K562 (cell line): ENCODE measurements at regions not wholly inside any gene's neighbourhood (a gene's known extent, or its start where the extent isn't known, plus 50 kb on each side); places are given as distances from the start of the nearest gene placed in this dataset.
A peak's percentile ranks its signal among the peaks of the same experiment; 100 is the strongest.

ENCODE experiments used
- ARID1B ChIP-seq: fragments of 450-650 bp; IDR thresholded peaks from 2 replicates; pipeline ENCODE4 v1.6.1; 2016; ENCODE audit warnings: antibody characterized with exemption, mild to moderate bottlenecking, inconsistent platforms
- JUND ChIP-seq, 2 experiments: IDR thresholded peaks; 2 replicates in 1 of 2; 3 replicates in 1 of 2; pipeline ENCODE4 v1.6.1; 2011; ENCODE audit warnings: borderline replicate concordance in 2 of 2, low read depth in 2 of 2, low read length in 2 of 2, improper control_type of control experiment in 1 of 2, missing biosample characterization in 1 of 2, missing genetic modification characterization in 1 of 2, missing genetic modification reagents in 1 of 2
- ZBTB7A ChIP-seq: IDR thresholded peaks from 2 replicates; pipeline ENCODE4 v1.6.1; 2011; ENCODE audit warnings: low read depth, mild to moderate bottlenecking, low read length, moderate library complexity, borderline replicate concordance; ENCODE audit not compliant: control insufficient read depth
- TF ChIP-seq, protein P1 (sequence below): fragments of 200-600 bp; sonication (generic); IDR thresholded peaks from one replicate; pipeline ENCODE4 v1.6.1; 2012; ENCODE audit warnings: mild to moderate bottlenecking, low read depth, low read length, inconsistent platforms
- TF ChIP-seq, protein P2 (sequence below): fragments of 200-800 bp; sonication (Bioruptor generic); IDR thresholded peaks from 2 replicates; pipeline ENCODE4 v1.6.1; 2016; ENCODE audit warnings: missing genetic modification characterization, missing compliant biosample characterization
- TF ChIP-seq, protein P3 (sequence below): fragments of 450-650 bp; conservative IDR thresholded peaks from 2 replicates; pipeline ENCODE4 v1.6.1; 2016; ENCODE audit warnings: missing genetic modification characterization, low read depth, mild to moderate bottlenecking, control low read depth, missing compliant biosample characterization

DNA sequence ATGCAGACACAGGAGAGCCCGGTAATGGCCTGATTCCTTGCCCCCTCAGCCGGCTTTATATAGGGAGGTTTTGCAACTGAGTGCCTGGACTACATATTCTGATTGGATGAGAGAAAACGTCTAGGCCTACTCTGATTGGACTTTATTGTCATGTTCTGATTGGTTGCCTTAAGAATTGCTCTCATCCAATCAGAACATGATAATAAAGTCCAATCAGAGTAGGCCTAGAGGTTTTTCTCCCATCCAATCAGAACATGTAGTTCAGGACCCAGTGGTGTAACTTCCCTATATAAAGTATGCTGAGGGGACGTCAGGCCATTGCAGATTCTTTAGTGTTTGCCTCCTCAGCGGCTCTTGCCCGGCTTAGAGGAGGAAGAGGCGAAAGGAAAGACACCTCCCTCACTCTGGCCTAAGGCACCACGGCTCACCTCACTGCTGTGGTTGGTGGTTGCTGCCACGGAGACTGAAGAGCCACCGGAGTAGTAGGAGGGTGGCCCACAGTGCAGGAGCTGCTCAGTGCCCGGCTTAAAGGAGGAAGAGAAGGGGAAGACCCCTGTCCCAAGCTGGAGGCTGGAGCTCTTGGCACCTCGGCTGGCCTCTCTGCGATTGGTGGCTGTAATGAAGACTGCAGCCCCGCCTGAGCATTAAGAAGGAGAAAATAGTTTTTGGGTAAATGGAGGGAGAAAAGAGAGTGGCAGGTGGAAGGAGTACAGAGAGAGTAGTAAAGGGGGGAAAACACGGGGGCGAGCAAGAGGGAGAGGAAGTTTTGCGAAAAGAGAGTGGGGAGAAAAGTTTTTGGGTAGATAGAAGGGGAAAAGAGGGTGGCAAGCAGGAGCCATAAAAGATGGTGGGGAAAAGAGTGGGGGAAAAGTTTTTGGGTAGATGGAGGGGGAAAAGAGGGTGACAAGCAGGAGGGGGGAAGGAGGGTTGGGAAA lies 116.7 kb upstream of the SERPIND1 start (continued):
- TF ChIP-seq, protein P1, sequence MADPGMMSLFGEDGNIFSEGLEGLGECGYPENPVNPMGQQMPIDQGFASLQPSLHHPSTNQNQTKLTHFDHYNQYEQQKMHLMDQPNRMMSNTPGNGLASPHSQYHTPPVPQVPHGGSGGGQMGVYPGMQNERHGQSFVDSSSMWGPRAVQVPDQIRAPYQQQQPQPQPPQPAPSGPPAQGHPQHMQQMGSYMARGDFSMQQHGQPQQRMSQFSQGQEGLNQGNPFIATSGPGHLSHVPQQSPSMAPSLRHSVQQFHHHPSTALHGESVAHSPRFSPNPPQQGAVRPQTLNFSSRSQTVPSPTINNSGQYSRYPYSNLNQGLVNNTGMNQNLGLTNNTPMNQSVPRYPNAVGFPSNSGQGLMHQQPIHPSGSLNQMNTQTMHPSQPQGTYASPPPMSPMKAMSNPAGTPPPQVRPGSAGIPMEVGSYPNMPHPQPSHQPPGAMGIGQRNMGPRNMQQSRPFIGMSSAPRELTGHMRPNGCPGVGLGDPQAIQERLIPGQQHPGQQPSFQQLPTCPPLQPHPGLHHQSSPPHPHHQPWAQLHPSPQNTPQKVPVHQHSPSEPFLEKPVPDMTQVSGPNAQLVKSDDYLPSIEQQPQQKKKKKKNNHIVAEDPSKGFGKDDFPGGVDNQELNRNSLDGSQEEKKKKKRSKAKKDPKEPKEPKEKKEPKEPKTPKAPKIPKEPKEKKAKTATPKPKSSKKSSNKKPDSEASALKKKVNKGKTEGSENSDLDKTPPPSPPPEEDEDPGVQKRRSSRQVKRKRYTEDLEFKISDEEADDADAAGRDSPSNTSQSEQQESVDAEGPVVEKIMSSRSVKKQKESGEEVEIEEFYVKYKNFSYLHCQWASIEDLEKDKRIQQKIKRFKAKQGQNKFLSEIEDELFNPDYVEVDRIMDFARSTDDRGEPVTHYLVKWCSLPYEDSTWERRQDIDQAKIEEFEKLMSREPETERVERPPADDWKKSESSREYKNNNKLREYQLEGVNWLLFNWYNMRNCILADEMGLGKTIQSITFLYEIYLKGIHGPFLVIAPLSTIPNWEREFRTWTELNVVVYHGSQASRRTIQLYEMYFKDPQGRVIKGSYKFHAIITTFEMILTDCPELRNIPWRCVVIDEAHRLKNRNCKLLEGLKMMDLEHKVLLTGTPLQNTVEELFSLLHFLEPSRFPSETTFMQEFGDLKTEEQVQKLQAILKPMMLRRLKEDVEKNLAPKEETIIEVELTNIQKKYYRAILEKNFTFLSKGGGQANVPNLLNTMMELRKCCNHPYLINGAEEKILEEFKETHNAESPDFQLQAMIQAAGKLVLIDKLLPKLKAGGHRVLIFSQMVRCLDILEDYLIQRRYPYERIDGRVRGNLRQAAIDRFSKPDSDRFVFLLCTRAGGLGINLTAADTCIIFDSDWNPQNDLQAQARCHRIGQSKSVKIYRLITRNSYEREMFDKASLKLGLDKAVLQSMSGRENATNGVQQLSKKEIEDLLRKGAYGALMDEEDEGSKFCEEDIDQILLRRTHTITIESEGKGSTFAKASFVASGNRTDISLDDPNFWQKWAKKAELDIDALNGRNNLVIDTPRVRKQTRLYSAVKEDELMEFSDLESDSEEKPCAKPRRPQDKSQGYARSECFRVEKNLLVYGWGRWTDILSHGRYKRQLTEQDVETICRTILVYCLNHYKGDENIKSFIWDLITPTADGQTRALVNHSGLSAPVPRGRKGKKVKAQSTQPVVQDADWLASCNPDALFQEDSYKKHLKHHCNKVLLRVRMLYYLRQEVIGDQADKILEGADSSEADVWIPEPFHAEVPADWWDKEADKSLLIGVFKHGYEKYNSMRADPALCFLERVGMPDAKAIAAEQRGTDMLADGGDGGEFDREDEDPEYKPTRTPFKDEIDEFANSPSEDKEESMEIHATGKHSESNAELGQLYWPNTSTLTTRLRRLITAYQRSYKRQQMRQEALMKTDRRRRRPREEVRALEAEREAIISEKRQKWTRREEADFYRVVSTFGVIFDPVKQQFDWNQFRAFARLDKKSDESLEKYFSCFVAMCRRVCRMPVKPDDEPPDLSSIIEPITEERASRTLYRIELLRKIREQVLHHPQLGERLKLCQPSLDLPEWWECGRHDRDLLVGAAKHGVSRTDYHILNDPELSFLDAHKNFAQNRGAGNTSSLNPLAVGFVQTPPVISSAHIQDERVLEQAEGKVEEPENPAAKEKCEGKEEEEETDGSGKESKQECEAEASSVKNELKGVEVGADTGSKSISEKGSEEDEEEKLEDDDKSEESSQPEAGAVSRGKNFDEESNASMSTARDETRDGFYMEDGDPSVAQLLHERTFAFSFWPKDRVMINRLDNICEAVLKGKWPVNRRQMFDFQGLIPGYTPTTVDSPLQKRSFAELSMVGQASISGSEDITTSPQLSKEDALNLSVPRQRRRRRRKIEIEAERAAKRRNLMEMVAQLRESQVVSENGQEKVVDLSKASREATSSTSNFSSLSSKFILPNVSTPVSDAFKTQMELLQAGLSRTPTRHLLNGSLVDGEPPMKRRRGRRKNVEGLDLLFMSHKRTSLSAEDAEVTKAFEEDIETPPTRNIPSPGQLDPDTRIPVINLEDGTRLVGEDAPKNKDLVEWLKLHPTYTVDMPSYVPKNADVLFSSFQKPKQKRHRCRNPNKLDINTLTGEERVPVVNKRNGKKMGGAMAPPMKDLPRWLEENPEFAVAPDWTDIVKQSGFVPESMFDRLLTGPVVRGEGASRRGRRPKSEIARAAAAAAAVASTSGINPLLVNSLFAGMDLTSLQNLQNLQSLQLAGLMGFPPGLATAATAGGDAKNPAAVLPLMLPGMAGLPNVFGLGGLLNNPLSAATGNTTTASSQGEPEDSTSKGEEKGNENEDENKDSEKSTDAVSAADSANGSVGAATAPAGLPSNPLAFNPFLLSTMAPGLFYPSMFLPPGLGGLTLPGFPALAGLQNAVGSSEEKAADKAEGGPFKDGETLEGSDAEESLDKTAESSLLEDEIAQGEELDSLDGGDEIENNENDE: no peak
- TF ChIP-seq JUND (IDR thresholded peaks at IDR 0.05; ENCODE audit: borderline replicate concordance, low read depth, low read length) (no peak), JUND (tag; IDR thresholded peaks at IDR 0.05; ENCODE audit: borderline replicate concordance, low read depth, low read length) (no peak; the same call in 2 of the 3 replicates), ZBTB7A (no peak), ARID1B (no peak)
- TF ChIP-seq, protein P2, sequence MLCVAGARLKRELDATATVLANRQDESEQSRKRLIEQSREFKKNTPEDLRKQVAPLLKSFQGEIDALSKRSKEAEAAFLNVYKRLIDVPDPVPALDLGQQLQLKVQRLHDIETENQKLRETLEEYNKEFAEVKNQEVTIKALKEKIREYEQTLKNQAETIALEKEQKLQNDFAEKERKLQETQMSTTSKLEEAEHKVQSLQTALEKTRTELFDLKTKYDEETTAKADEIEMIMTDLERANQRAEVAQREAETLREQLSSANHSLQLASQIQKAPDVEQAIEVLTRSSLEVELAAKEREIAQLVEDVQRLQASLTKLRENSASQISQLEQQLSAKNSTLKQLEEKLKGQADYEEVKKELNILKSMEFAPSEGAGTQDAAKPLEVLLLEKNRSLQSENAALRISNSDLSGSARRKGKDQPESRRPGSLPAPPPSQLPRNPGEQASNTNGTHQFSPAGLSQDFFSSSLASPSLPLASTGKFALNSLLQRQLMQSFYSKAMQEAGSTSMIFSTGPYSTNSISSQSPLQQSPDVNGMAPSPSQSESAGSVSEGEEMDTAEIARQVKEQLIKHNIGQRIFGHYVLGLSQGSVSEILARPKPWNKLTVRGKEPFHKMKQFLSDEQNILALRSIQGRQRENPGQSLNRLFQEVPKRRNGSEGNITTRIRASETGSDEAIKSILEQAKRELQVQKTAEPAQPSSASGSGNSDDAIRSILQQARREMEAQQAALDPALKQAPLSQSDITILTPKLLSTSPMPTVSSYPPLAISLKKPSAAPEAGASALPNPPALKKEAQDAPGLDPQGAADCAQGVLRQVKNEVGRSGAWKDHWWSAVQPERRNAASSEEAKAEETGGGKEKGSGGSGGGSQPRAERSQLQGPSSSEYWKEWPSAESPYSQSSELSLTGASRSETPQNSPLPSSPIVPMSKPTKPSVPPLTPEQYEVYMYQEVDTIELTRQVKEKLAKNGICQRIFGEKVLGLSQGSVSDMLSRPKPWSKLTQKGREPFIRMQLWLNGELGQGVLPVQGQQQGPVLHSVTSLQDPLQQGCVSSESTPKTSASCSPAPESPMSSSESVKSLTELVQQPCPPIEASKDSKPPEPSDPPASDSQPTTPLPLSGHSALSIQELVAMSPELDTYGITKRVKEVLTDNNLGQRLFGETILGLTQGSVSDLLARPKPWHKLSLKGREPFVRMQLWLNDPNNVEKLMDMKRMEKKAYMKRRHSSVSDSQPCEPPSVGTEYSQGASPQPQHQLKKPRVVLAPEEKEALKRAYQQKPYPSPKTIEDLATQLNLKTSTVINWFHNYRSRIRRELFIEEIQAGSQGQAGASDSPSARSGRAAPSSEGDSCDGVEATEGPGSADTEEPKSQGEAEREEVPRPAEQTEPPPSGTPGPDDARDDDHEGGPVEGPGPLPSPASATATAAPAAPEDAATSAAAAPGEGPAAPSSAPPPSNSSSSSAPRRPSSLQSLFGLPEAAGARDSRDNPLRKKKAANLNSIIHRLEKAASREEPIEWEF (CRISPR knock-in tag): peak; percentile 82; the same call in 1 of the 2 replicates
- TF ChIP-seq, protein P3, sequence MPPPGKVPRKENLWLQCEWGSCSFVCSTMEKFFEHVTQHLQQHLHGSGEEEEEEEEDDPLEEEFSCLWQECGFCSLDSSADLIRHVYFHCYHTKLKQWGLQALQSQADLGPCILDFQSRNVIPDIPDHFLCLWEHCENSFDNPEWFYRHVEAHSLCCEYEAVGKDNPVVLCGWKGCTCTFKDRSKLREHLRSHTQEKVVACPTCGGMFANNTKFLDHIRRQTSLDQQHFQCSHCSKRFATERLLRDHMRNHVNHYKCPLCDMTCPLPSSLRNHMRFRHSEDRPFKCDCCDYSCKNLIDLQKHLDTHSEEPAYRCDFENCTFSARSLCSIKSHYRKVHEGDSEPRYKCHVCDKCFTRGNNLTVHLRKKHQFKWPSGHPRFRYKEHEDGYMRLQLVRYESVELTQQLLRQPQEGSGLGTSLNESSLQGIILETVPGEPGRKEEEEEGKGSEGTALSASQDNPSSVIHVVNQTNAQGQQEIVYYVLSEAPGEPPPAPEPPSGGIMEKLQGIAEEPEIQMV (tag): no peak
